Adipocyte (in vitro differentiated cells): ENCODE measurements at regions not wholly inside any gene's neighbourhood (a gene's known extent, or its start where the extent isn't known, plus 50 kb on each side); places are given as distances from the start of the nearest gene placed in this dataset.
A peak's percentile ranks its signal among the peaks of the same experiment; 100 is the strongest.
"Not testable (repeated sequence)": the region's sequence is repeated elsewhere in the genome, so short reads cannot be mapped to it uniquely, and the experiment has no call there.

Experiments used
- DNase-seq: peaks from one replicate; pipeline ENCODE4 v3.0.0-alpha.2; 2015; ENCODE audit warnings: low read depth
- H3K27me3 ChIP-seq: replicated peaks from 2 replicates; pipeline ENCODE4 v1.7.0; 2013; ENCODE audit warnings: mild to moderate bottlenecking, low read length, moderate library complexity; ENCODE audit not compliant: control insufficient read depth, insufficient read depth
- H3K36me3 ChIP-seq: 2 replicates; pipeline ENCODE4 v1.7.0; 2013; ENCODE audit warnings: low read length, mild to moderate bottlenecking, moderate library complexity; ENCODE audit not compliant: control insufficient read depth, insufficient read depth, severe bottlenecking
- H3K4me1 ChIP-seq: 2 replicates; pipeline ENCODE4 v1.7.0; 2013; ENCODE audit warnings: mild to moderate bottlenecking, low read length, moderate library complexity; ENCODE audit not compliant: control insufficient read depth, insufficient read depth
- H3K4me3 ChIP-seq: 2 replicates; pipeline ENCODE4 v1.7.0; 2013; ENCODE audit warnings: mild to moderate bottlenecking, low read length, moderate library complexity
- H3K9ac ChIP-seq: 2 replicates; pipeline ENCODE4 v1.7.0; 2013; ENCODE audit warnings: mild to moderate bottlenecking, low read length, moderate library complexity
- H3K9me3 ChIP-seq: 2 replicates; pipeline ENCODE4 v1.7.0; 2013; ENCODE audit warnings: mild to moderate bottlenecking, low read length, moderate library complexity; ENCODE audit not compliant: control insufficient read depth

- Histone ChIP-seq H3K4me1 (peaks cover 21% of the 10 kb centered on the region), H3K9ac (peak overlapping the region; percentile 8), H3K4me3 (peak overlapping the region; percentile 51), H3K27me3 (no peaks in the 10 kb centered on the region), H3K9me3 (no peaks in the 10 kb centered on the region), H3K36me3 (no peaks in the 10 kb centered on the region)
- peak; percentile 15 for DNase-seq
These were observed 418.8 kb downstream of the OTOL1 start for GRCh38 chr3:161915418-161915750.

- H3K4me3 ChIP-seq, result no peak overlapping the region
- peaks cover 5% of the 10 kb centered on the region for H3K4me1 ChIP-seq
- no peak overlapping the region for H3K9ac ChIP-seq
- H3K27me3 ChIP-seq, result no peaks in the 10 kb centered on the region
- no peaks in the 10 kb centered on the region for H3K9me3 ChIP-seq
- no peaks in the 10 kb centered on the region for H3K36me3 ChIP-seq
- DNase-seq, result peak; percentile 41
These were observed 423.6 kb downstream of the OTOL1 start for GRCh38 chr3:161920196-161920595.

- no peak overlapping the region for H3K9ac ChIP-seq
- H3K4me1 ChIP-seq, result no peaks in the 10 kb centered on the region
- no peak overlapping the region for H3K4me3 ChIP-seq
- H3K36me3 ChIP-seq, result no peaks in the 10 kb centered on the region
- no peaks in the 10 kb centered on the region for H3K27me3 ChIP-seq
- peaks cover 7% of the 10 kb centered on the region for H3K9me3 ChIP-seq
- peak; percentile 21 for DNase-seq
These were observed 429.2 kb downstream of the OTOL1 start for GRCh38 chr3:161925749-161926360.

- Histone ChIP-seq H3K4me1 (no peaks in the 10 kb centered on the region), H3K27me3 (no peaks in the 10 kb centered on the region), H3K9me3 (peaks cover 7% of the 10 kb centered on the region), H3K36me3 (no peaks in the 10 kb centered on the region), H3K4me3 (no peak overlapping the region), H3K9ac (no peak overlapping the region)
- DNase-seq, result no peak
These were observed 430.5 kb downstream of the OTOL1 start for GRCh38 chr3:161927131-161927530.

- Histone ChIP-seq H3K9me3 (peaks cover 1% of the 10 kb centered on the region), H3K4me3 (peak overlapping the region; percentile 68), H3K9ac (peak overlapping the region; percentile 66), H3K27me3 (no peaks in the 10 kb centered on the region), H3K36me3 (no peaks in the 10 kb centered on the region), H3K4me1 (peaks cover 15% of the 10 kb centered on the region)
- DNase-seq, result peak; percentile 4
These were observed 443.5 kb downstream of the OTOL1 start for GRCh38 chr3:161939918-161940620.

GRCh38 chr3:161940621-161940965, 444.0 kb downstream of the OTOL1 start:
- H3K4me1 ChIP-seq, result peaks cover 15% of the 10 kb centered on the region
- H3K4me3 ChIP-seq, result peak overlapping the region; percentile 68
- peaks cover 6% of the 10 kb centered on the region for H3K9me3 ChIP-seq
- H3K27me3 ChIP-seq, result no peaks in the 10 kb centered on the region
- H3K9ac ChIP-seq, result peak overlapping the region; percentile 66
- no peaks in the 10 kb centered on the region for H3K36me3 ChIP-seq
- DNase-seq, result no peak

GRCh38 chr3:161941891-161942290, 445.3 kb downstream of the OTOL1 start:
- Histone ChIP-seq H3K9ac (no peak overlapping the region), H3K36me3 (no peaks in the 10 kb centered on the region), H3K27me3 (no peaks in the 10 kb centered on the region), H3K4me1 (peaks cover 15% of the 10 kb centered on the region), H3K4me3 (no peak overlapping the region), H3K9me3 (peaks cover 7% of the 10 kb centered on the region)
- DNase-seq, result no peak

- not testable (repeated sequence) for H3K9me3 ChIP-seq, H3K4me3 ChIP-seq, H3K36me3 ChIP-seq, H3K9ac ChIP-seq, DNase-seq, H3K27me3 ChIP-seq
- peaks cover 15% of the 10 kb centered on the region for H3K4me1 ChIP-seq
These were observed 447.3 kb downstream of the OTOL1 start for GRCh38 chr3:161943801-161944345.

GRCh38 chr3:161946443-161946960, 449.9 kb downstream of the OTOL1 start:
- Histone ChIP-seq H3K4me1 (no peaks in the 10 kb centered on the region), H3K9ac (no peak overlapping the region), H3K9me3 (peaks cover 7% of the 10 kb centered on the region), H3K4me3 (no peak overlapping the region), H3K36me3 (no peaks in the 10 kb centered on the region), H3K27me3 (no peaks in the 10 kb centered on the region)
- DNase-seq, result no peak

- peaks cover 3% of the 10 kb centered on the region for H3K9me3 ChIP-seq
- H3K9ac ChIP-seq, result no peak overlapping the region
- no peaks in the 10 kb centered on the region for H3K36me3 ChIP-seq
- DNase-seq, result no peak
- no peaks in the 10 kb centered on the region for H3K27me3 ChIP-seq
- no peaks in the 10 kb centered on the region for H3K4me1 ChIP-seq
- H3K4me3 ChIP-seq, result no peak overlapping the region
These were observed 453.8 kb downstream of the OTOL1 start for GRCh38 chr3:161950318-161950868.

GRCh38 chr3:161957467-161957866, 460.9 kb downstream of the OTOL1 start:
- Histone ChIP-seq H3K27me3 (no peaks in the 10 kb centered on the region), H3K9ac (no peak overlapping the region)

More at GRCh38 chr3:161957467-161957866, 460.9 kb downstream of the OTOL1 start:
- Histone ChIP-seq H3K36me3 (no peaks in the 10 kb centered on the region), H3K9me3 (no peaks in the 10 kb centered on the region), H3K4me1 (peaks cover 4% of the 10 kb centered on the region), H3K4me3 (no peak overlapping the region)
- DNase-seq, result peak; percentile 11
